HPDE6-E6E7 (cell line): ENCODE measurements at regions not wholly inside any gene's neighbourhood (a gene's known extent, or its start where the extent isn't known, plus 50 kb on each side); places are given as distances from the start of the nearest gene placed in this dataset.

ENCODE experiments used
- DNase-seq: peaks from one replicate; pipeline ENCODE4 v3.0.0; 2011; ENCODE audit warnings: missing footprints; ENCODE audit errors: extremely low spot score

- no peak for DNase-seq
Measured at GRCh38 chr1:147852706-147853225, 49.8 kb upstream of the GJA8 start.
